ENCODE measurements at regions not wholly inside any gene's neighbourhood (a gene's known extent, or its start where the extent isn't known, plus 50 kb on each side); places are given as distances from the start of the nearest gene placed in this dataset.

GRCh38 chr4:16992566-16993225 lies 94.3 kb upstream of the LDB2 start:
- H3K27ac ChIP-seq (ENCODE audit: control insufficient read depth, insufficient read depth, low read length): no peak overlapping the region
- dilution Hi-C loops (cut with MboI; ENCODE audit: extremely low pct_ligation_motif_present, low sequenced_read_pairs): no loop called here
- no peaks in the 10 kb centered on the region for H3K36me3 ChIP-seq (ENCODE audit: control insufficient read depth in 2 of 2, extremely low read depth in 1 of 2, insufficient read depth in 2 of 2, low read length in 2 of 2)
- no peaks in the 10 kb centered on the region for H4K20me1 ChIP-seq (ENCODE audit: control insufficient read depth, extremely low read depth, insufficient read depth, low read length)
- H2AFZ ChIP-seq (ENCODE audit: control insufficient read depth, low read length): no peak overlapping the region
- TF ChIP-seq, protein P1, sequence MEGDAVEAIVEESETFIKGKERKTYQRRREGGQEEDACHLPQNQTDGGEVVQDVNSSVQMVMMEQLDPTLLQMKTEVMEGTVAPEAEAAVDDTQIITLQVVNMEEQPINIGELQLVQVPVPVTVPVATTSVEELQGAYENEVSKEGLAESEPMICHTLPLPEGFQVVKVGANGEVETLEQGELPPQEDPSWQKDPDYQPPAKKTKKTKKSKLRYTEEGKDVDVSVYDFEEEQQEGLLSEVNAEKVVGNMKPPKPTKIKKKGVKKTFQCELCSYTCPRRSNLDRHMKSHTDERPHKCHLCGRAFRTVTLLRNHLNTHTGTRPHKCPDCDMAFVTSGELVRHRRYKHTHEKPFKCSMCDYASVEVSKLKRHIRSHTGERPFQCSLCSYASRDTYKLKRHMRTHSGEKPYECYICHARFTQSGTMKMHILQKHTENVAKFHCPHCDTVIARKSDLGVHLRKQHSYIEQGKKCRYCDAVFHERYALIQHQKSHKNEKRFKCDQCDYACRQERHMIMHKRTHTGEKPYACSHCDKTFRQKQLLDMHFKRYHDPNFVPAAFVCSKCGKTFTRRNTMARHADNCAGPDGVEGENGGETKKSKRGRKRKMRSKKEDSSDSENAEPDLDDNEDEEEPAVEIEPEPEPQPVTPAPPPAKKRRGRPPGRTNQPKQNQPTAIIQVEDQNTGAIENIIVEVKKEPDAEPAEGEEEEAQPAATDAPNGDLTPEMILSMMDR (optimal IDR thresholded peaks at IDR 0.05 in 1 of 3, IDR thresholded peaks at IDR 0.05 in 1 of 3, conservative IDR thresholded peaks at IDR 0.05 in 1 of 3; ENCODE audit: extremely low read depth in 1 of 3, insufficient read depth in 2 of 3, low read length in 3 of 3): no peak
- no peak for TF ChIP-seq EZH2 (IDR thresholded peaks at IDR 0.05; ENCODE audit: low read length)
- no peaks in the 10 kb centered on the region for H3K9me1 ChIP-seq (ENCODE audit: control insufficient read depth, extremely low read depth, insufficient read depth, low read length)
- no peak overlapping the region for H3K4me3 ChIP-seq (ENCODE audit: control insufficient read depth in 2 of 3, extremely low read depth in 1 of 3, insufficient read depth in 2 of 3, low read depth in 1 of 3, low read length in 3 of 3)
- FAIRE-seq (no peak), DNase-seq (ENCODE audit: low read depth, low spot score) (no peak)
- H3K9ac ChIP-seq (ENCODE audit: control insufficient read depth, extremely low read depth, insufficient read depth, low read length): no peak overlapping the region
- H3K4me2 ChIP-seq (ENCODE audit: control insufficient read depth, extremely low read depth, insufficient read depth, low read depth, low read length): no peak overlapping the region
- H3K79me2 ChIP-seq (ENCODE audit: control insufficient read depth, insufficient read depth, low read length): no peaks in the 10 kb centered on the region
- H3K9me3 ChIP-seq (ENCODE audit: control insufficient read depth, low read depth, low read length): no peaks in the 10 kb centered on the region
- H3K4me1 ChIP-seq (ENCODE audit: control insufficient read depth, extremely low read depth, insufficient read depth, low read length): no peaks in the 10 kb centered on the region
- H3K27me3 ChIP-seq (ENCODE audit: control insufficient read depth, extremely low read depth, insufficient read depth, low read length): no peaks in the 10 kb centered on the region

- H3K4me3 ChIP-seq (ENCODE audit: control insufficient read depth in 2 of 3, extremely low read depth in 1 of 3, insufficient read depth in 2 of 3, low read depth in 1 of 3, low read length in 3 of 3): no peak overlapping the region
- TF ChIP-seq, protein P1 (optimal IDR thresholded peaks at IDR 0.05 in 1 of 3, IDR thresholded peaks at IDR 0.05 in 1 of 3, conservative IDR thresholded peaks at IDR 0.05 in 1 of 3; ENCODE audit: extremely low read depth in 1 of 3, insufficient read depth in 2 of 3, low read length in 3 of 3): no peak
- no peak for TF ChIP-seq EZH2 (IDR thresholded peaks at IDR 0.05; ENCODE audit: low read length)
- H2AFZ ChIP-seq (ENCODE audit: control insufficient read depth, low read length): no peak overlapping the region
- no peak overlapping the region for H3K9ac ChIP-seq (ENCODE audit: control insufficient read depth, extremely low read depth, insufficient read depth, low read length)
- H3K27ac ChIP-seq (ENCODE audit: control insufficient read depth, insufficient read depth, low read length): no peak overlapping the region
- H3K9me1 ChIP-seq (ENCODE audit: control insufficient read depth, extremely low read depth, insufficient read depth, low read length): no peaks in the 10 kb centered on the region
- H3K4me2 ChIP-seq (ENCODE audit: control insufficient read depth, extremely low read depth, insufficient read depth, low read depth, low read length): no peak overlapping the region
- no peak for DNase-seq (ENCODE audit: low read depth, low spot score)
- H3K36me3 ChIP-seq (ENCODE audit: control insufficient read depth in 2 of 2, extremely low read depth in 1 of 2, insufficient read depth in 2 of 2, low read length in 2 of 2): no peaks in the 10 kb centered on the region
- no peak for FAIRE-seq
- no peaks in the 10 kb centered on the region for H3K4me1 ChIP-seq (ENCODE audit: control insufficient read depth, extremely low read depth, insufficient read depth, low read length)
- no peaks in the 10 kb centered on the region for H3K9me3 ChIP-seq (ENCODE audit: control insufficient read depth, low read depth, low read length)
- dilution Hi-C loops (cut with MboI; ENCODE audit: extremely low pct_ligation_motif_present, low sequenced_read_pairs): no loop called here
- no peaks in the 10 kb centered on the region for H3K79me2 ChIP-seq (ENCODE audit: control insufficient read depth, insufficient read depth, low read length)
- H4K20me1 ChIP-seq (ENCODE audit: control insufficient read depth, extremely low read depth, insufficient read depth, low read length): no peaks in the 10 kb centered on the region
- no peaks in the 10 kb centered on the region for H3K27me3 ChIP-seq (ENCODE audit: control insufficient read depth, extremely low read depth, insufficient read depth, low read length)
Observed at GRCh38 chr4:16991450-16991849, 93.0 kb upstream of the LDB2 start.

All from keratinocyte (primary cell).